Fibroblast of skin of left quadriceps (primary cell): ENCODE measurements at regions not wholly inside any gene's neighbourhood (a gene's known extent, or its start where the extent isn't known, plus 50 kb on each side); places are given as distances from the start of the nearest gene placed in this dataset.

Source experiments
- DNase-seq, 2 experiments: peaks; one replicate each; pipeline ENCODE4 v3.0.0-alpha.2; 2013; ENCODE audit warnings: low read depth in 2 of 2

DNA sequence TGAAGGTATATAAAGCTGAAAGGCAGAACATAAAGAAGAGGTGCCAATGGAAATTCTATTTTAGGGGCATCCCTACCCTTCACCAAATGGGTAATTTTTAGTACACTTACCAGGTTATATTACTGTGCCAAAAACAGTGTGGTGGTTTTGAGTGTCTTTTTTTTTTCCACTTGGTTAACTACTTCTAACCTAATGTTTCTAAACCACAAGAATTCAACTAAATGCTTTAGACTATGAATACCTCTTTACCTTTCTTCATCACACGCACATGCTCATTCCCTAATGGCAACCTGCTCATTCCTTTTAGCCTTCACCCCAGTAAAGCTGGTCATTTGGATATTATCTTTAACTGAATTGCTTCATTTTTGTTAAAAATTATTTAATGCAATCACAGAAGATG lies 215.6 kb downstream of the PIK3R1 start:
- DNase-seq = no peak

- no peak for DNase-seq
Observed at GRCh38 chr5:68431601-68432337, 216.2 kb downstream of the PIK3R1 start.

DNA sequence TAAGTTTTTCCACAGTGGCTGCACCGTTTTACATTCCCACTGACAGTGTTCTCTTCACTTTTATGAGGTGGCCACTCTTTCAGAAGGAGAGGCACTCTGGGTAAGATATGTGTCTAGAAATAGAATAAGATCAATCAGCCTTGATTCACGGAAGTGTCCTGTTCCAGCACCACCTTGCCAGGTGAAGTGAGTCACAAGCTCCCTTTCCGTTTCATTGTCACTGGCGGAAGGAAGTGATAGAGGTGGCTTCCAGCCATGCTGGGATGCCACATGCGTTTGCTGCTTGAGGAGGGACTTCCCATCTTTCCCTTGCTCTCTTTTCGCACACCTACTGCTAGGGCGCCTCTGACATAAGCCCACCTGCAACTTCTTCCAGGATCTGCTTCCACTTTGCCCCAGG lies 217.1 kb downstream of the PIK3R1 start:
- DNase-seq = no peak

DNA sequence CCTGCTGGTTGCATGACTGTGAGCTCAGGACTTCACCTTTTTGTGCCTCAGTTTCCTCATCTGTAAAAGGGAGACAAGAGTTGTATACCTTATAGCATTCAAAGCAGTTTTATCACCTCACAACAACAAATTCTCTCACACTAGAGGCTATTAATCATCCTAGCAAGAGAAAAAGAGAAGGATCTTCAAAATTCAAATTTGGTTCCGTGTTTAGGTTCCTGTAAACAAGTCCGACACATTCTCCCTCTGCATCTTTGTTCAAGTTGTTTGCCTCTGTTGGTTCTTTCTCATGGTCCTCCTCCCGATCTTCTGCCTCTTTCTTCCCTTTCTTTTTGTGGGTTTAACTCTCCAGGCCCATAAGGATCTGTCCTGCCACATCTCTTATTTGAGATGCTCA lies 218.0 kb downstream of the PIK3R1 start:
- no peak for DNase-seq

DNA sequence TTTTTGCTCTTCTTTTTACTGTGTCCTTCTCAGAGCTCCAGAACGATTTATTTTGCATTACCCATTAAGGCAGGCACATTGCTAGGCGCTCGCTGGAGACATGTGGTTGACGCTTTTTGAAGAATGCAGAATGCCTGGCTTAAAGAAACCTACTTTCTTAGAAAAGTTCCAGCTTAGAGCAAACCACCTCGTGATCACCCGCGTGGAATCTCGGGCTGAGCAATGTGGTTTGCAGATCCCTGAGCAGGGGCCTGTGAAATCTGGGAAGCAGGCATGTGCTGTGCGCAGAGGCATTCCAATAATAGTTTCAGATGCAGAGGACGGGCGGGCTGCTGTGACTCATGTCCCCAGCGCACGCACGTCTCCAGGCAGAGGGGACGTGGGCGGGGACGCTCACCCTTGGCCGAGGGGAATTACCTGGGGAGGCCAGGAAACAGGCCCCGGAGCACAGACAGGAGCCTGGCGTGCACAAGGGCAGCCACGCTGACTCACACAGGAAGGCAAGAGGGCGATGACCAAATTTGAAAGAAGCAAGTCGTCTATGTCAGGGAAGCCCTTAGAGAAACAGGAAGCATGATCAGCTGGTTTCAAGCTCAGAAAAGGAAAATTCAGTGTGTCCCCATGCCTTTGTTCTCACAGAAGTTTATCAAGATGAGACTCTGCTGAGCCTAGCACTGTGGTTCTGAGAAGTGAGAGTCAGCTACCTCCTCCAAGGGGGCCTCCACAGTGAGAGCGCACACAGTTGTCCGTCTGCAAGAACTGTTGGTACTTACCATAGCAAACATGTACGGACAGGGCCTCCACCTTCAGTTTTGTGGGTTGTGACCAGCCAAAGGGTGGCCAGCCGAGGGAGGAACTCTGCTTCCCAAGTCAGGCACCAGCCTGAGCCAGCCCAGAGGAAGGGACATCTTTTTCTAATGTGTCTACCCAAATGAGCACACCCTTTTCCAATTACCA lies 218.6 kb downstream of the PIK3R1 start:
- peak; percentile 92 to 93 for DNase-seq

DNA sequence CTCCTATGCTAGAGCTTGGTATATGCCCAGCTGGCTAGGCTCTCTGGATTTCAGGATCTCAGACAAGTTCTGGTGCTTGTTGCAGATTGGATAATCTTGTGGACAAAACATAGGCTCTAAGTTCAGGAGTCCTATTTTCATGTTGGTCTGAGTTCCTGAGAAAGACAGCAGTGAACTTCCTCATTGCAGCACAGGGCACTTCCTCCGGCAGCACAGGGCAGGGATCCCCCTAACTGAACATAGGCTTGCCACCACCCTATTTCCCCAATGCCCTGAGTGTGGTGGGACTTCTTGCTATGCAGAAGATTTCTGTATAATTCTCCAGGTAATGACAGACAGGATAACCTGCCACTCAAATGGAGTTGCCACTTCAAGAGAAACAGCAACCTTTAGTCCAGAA lies 220.1 kb downstream of the PIK3R1 start:
- DNase-seq = no peak

GRCh38 chr5:68436686-68437520 lies 221.3 kb downstream of the PIK3R1 start:
- DNase-seq = no peak

- no peak for DNase-seq
Observed at GRCh38 chr5:68438876-68439275, 223.3 kb downstream of the PIK3R1 start.

DNA sequence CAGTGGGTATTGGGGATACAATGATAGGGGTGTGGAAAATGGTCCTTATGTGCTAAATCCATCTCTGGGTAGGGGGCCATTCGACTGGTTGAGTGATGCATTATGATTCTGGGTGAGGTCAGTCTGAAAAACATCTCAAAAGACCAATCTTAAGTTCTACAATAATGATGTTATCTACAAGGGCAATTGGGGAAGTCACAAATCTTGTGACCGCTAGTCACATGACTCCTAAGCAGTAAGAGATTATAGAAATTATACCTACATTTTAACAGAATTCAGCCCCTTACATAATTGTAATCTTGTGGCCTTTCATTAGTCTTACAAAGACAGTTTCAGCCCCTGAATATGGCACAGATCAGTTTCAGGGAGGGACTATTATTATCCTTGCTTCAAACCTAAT lies 224.7 kb downstream of the PIK3R1 start:
- DNase-seq = no peak

- DNase-seq = no peak
Observed at GRCh38 chr5:68440651-68441050, 225.1 kb downstream of the PIK3R1 start.

GRCh38 chr5:68441309-68442073 lies 225.9 kb downstream of the PIK3R1 start:
- no peak for DNase-seq

- no peak for DNase-seq
Observed at GRCh38 chr5:68443091-68443490, 227.5 kb downstream of the PIK3R1 start.

- no peak for DNase-seq
Observed at GRCh38 chr5:68444048-68444447, 228.5 kb downstream of the PIK3R1 start.

DNA sequence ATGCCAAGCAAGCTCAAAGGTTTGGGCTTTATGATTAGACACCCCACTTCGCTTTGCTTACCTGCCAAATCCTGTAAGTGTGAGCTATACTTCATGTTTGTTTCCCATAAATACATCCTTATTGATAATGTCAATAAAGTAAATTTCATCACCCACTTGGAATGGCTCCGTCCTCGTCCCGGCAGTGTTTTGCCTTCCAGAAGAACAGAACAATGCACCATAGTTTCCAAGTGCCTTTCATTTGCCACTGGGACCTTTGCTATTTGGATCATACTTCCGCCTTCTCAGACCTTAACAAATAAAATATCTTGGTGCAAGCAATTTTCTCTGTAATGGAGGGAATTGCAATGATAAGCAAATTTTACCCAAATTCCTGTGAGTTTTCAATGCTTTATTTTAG lies 229.3 kb downstream of the PIK3R1 start:
- no peak for DNase-seq

GRCh38 chr5:68445257-68446069 lies 229.9 kb downstream of the PIK3R1 start:
- DNase-seq = no peak

- DNase-seq = no peak
Observed at GRCh38 chr5:68446070-68446357, 230.5 kb downstream of the PIK3R1 start.

DNA sequence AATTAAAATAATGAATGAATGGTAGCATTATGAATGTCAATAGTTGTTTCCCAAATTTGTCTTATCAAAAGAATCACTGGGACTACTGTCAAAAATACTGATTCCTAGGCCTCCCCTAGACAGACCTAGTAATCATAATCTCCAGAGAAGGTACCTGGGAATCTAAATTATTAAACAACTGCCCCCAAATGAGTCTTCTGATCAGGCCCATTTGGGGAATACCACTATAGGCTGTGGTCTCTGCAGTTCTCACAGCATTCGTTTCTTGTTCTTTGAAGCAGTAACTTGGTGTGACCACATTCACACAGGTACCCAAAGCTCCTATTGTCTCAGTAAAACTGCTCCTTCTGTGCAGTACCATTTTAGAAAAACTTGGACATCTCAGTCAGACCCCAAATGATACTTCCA lies 230.9 kb downstream of the PIK3R1 start:
- no peak for DNase-seq

GRCh38 chr5:68447136-68447929 lies 231.8 kb downstream of the PIK3R1 start:
- no peak for DNase-seq

DNA sequence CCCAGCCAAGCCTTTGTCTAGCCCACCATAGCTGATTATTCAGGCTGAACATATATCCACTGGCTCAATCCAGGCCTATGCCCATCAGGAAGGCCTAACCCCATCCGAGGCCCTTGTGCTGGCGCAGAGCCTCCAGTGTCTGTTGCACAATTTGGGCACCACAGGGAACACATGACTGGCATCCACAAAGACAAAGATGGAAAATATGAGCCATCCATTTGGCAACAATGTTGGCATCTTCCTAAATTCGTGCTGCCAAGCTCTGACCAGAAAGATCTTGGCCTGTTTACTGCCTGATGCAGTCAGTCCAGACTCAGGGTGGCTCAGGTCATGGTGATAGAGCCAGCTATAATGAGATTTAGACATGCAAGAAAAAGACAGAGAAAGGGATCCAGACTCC lies 233.8 kb downstream of the PIK3R1 start:
- DNase-seq = no peak
